IMR-90 (cell line): ENCODE measurements at regions not wholly inside any gene's neighbourhood (a gene's known extent, or its start where the extent isn't known, plus 50 kb on each side); places are given as distances from the start of the nearest gene placed in this dataset.

ENCODE experiments used
- ATAC-seq: fragments of 200-7000 bp; cut with Tn5 transposase; 2 replicates; pipeline ENCODE4 v1.9.1; 2020; ENCODE audit warnings: low read depth, mild to moderate bottlenecking, moderate library complexity
- BruUV-seq: library from RNA; stranded (reverse); fragments of 400-500 nt; replicated peaks from 2 replicates; lab custom pipeline; 2021; lab: Mats Ljungman, UMichigan
- CTCF ChIA-PET: fragments of 300-600 bp; formaldehyde crosslinking; extraction: SDS; loops from one replicate; lab custom pipeline; 2021; ENCODE audit warnings: antibody characterized with exemption; lab: Yijun Ruan, JAX
- POLR2A ChIA-PET: fragments of 300-600 bp; sonication (Branson Sonifier 250); formaldehyde crosslinking; loops from one replicate; lab custom pipeline; 2022; ENCODE audit warnings: antibody characterized with exemption; ENCODE audit not compliant: unreplicated experiment; lab: Charles Lee
- DNase-seq: peaks from one replicate; pipeline ENCODE4 v3.0.0; 2013
- H2AFZ ChIP-seq: replicated peaks from 2 replicates; pipeline ENCODE3; 2013; ENCODE audit warnings: low read length, mild to moderate bottlenecking; ENCODE audit not compliant: poor library complexity
- H2AK5ac ChIP-seq: 2 replicates; pipeline ENCODE4 v1.6.1; 2013; ENCODE audit warnings: low read depth, low read length, inconsistent platforms
- H2AK9ac ChIP-seq: replicated peaks from 2 replicates; pipeline ENCODE3; 2013; ENCODE audit warnings: mild to moderate bottlenecking, low read depth, low read length, moderate library complexity; ENCODE audit not compliant: poor library complexity
- H2BK120ac ChIP-seq: 2 replicates; pipeline ENCODE4 v1.6.1; 2013; ENCODE audit warnings: low read depth, low read length, inconsistent platforms
- H2BK15ac ChIP-seq: 3 replicates; pipeline ENCODE4 v1.6.1; 2013; ENCODE audit warnings: low read depth, low read length, inconsistent platforms
- H2BK20ac ChIP-seq: 2 replicates; pipeline ENCODE4 v1.6.1; 2013; ENCODE audit warnings: low read depth, mild to moderate bottlenecking, inconsistent platforms, low read length, moderate library complexity
- H2BK5ac ChIP-seq: 2 replicates; pipeline ENCODE4 v1.6.1; 2013; ENCODE audit warnings: mild to moderate bottlenecking, low read depth, low read length, inconsistent platforms; ENCODE audit not compliant: poor library complexity, severe bottlenecking
- H3K14ac ChIP-seq: replicated peaks from 2 replicates; pipeline ENCODE4 v1.6.1; 2013; ENCODE audit warnings: low read depth, low read length, inconsistent platforms
- H3K18ac ChIP-seq: 2 replicates; pipeline ENCODE4 v1.6.1; 2013; ENCODE audit warnings: low read depth, low read length, control low read depth
- H3K23ac ChIP-seq: 2 replicates; pipeline ENCODE4 v1.6.1; 2013; ENCODE audit warnings: low read depth, low read length, inconsistent platforms
- H3K27ac ChIP-seq: 2 replicates; pipeline ENCODE4 v1.5.1; 2013; ENCODE audit warnings: mild to moderate bottlenecking, control low read depth, low read length; ENCODE audit not compliant: insufficient read depth
- H3K27me3 ChIP-seq: 2 replicates; pipeline ENCODE4 v1.6.1; 2013; ENCODE audit warnings: low read length; ENCODE audit not compliant: control insufficient read depth, insufficient read depth
- H3K36me3 ChIP-seq: 2 replicates; pipeline ENCODE4 v1.6.1; 2013; ENCODE audit warnings: low read length, mixed read lengths; ENCODE audit not compliant: control insufficient read depth, insufficient read depth
- H3K4ac ChIP-seq: 2 replicates; pipeline ENCODE4 v1.6.1; 2013; ENCODE audit warnings: low read depth, low read length, inconsistent platforms
- H3K4me1 ChIP-seq: 2 replicates; pipeline ENCODE4 v1.6.1; 2013; ENCODE audit warnings: low read length, mixed read lengths; ENCODE audit not compliant: control insufficient read depth, insufficient read depth
- H3K4me2 ChIP-seq: 2 replicates; pipeline ENCODE4 v1.6.1; 2013; ENCODE audit warnings: low read depth, mild to moderate bottlenecking, control low read depth, low read length, moderate library complexity
- H3K4me3 ChIP-seq: 2 replicates; pipeline ENCODE4 v1.5.1; 2013; ENCODE audit warnings: low read depth, mild to moderate bottlenecking, control low read depth, low read length, moderate library complexity; ENCODE audit not compliant: insufficient read depth
- H3K56ac ChIP-seq: 2 replicates; pipeline ENCODE4 v1.6.1; 2013; ENCODE audit warnings: low read length, inconsistent platforms; ENCODE audit not compliant: insufficient read depth; ENCODE audit errors: extremely low read depth
- H3K79me1 ChIP-seq, 2 experiments: 2 replicates each; pipeline ENCODE4 v1.6.1; 2013; ENCODE audit warnings: low read length in 2 of 2, inconsistent platforms in 1 of 2, low read depth in 1 of 2
- H3K9ac ChIP-seq: 2 replicates; pipeline ENCODE4 v1.6.1; 2013; ENCODE audit warnings: low read depth, low read length, control low read depth
- H3K9me1 ChIP-seq: 2 replicates; pipeline ENCODE4 v1.6.1; 2013; ENCODE audit warnings: low read length, inconsistent platforms; ENCODE audit not compliant: insufficient read depth
- H3K9me3 ChIP-seq: 2 replicates; pipeline ENCODE4 v1.6.1; 2013; ENCODE audit warnings: low read length; ENCODE audit not compliant: control insufficient read depth, insufficient read depth
- H4K20me1 ChIP-seq: 2 replicates; pipeline ENCODE4 v1.6.1; 2013; ENCODE audit warnings: low read length, inconsistent platforms; ENCODE audit not compliant: insufficient read depth
- H4K5ac ChIP-seq: 2 replicates; pipeline ENCODE4 v1.6.1; 2013; ENCODE audit warnings: mild to moderate bottlenecking, low read depth, low read length, control low read depth
- H4K8ac ChIP-seq, 2 experiments: 2 replicates each; pipeline ENCODE4 v1.6.1; 2013; ENCODE audit warnings: low read depth in 2 of 2, low read length in 2 of 2, control low read depth in 1 of 2, inconsistent platforms in 1 of 2
- H4K91ac ChIP-seq: 2 replicates; pipeline ENCODE4 v1.6.1; 2013; ENCODE audit warnings: low read depth, low read length, inconsistent platforms; ENCODE audit not compliant: insufficient read depth
- BHLHE40 ChIP-seq: fragments of 150-350 bp; IDR thresholded peaks from 2 replicates; pipeline ENCODE4 v1.6.1; 2016; ENCODE audit warnings: mild to moderate bottlenecking, low read depth, low read length
- CEBPB ChIP-seq: IDR thresholded peaks from 2 replicates; pipeline ENCODE4 v1.6.1; 2012; ENCODE audit warnings: low read depth, low read length, improper control_type of control experiment
- CHD1 ChIP-seq: IDR thresholded peaks from 2 replicates; pipeline ENCODE4 v1.6.1; 2012; ENCODE audit warnings: low read depth, low read length, improper control_type of control experiment
- CTCF ChIP-seq: conservative IDR thresholded peaks from 2 replicates; pipeline ENCODE4 v1.5.1; 2012; ENCODE audit warnings: mild to moderate bottlenecking, low read depth, low read length, improper control_type of control experiment
- ELK1 ChIP-seq: fragments of 150-350 bp; IDR thresholded peaks from 2 replicates; pipeline ENCODE4 v1.6.1; 2016; ENCODE audit warnings: low read depth, mild to moderate bottlenecking, low read length, moderate library complexity, borderline replicate concordance
- FOS ChIP-seq: fragments of 150-350 bp; IDR thresholded peaks from 2 replicates; pipeline ENCODE4 v1.6.1; 2016; ENCODE audit warnings: low read depth, low read length
- MAFK ChIP-seq: IDR thresholded peaks from 2 replicates; pipeline ENCODE4 v1.6.1; 2012; ENCODE audit warnings: low read depth, low read length, improper control_type of control experiment
- MAZ ChIP-seq: IDR thresholded peaks from 2 replicates; pipeline ENCODE4 v1.6.1; 2012; ENCODE audit warnings: low read depth, mild to moderate bottlenecking, low read length, improper control_type of control experiment, moderate library complexity, borderline replicate concordance
- MXI1 ChIP-seq: IDR thresholded peaks from 2 replicates; pipeline ENCODE4 v1.6.1; 2012; ENCODE audit warnings: low read depth, mild to moderate bottlenecking, low read length, moderate library complexity, borderline replicate concordance
- NFE2L2 ChIP-seq: fragments of 150-350 bp; IDR thresholded peaks from 2 replicates; pipeline ENCODE4 v1.6.1; 2016; ENCODE audit warnings: low read depth, mild to moderate bottlenecking, low read length
- POLR2A ChIP-seq: IDR thresholded peaks from 2 replicates; pipeline ENCODE4 v1.6.1; 2012; ENCODE audit warnings: mild to moderate bottlenecking, low read depth, low read length
- RAD21 ChIP-seq: IDR thresholded peaks from 2 replicates; pipeline ENCODE4 v1.6.1; 2012; ENCODE audit warnings: low read length, improper control_type of control experiment
- RCOR1 ChIP-seq: IDR thresholded peaks from 2 replicates; pipeline ENCODE4 v1.6.1; 2012; ENCODE audit warnings: mild to moderate bottlenecking, low read length, improper control_type of control experiment; ENCODE audit not compliant: insufficient replicate concordance
- RFX5 ChIP-seq: IDR thresholded peaks from 2 replicates; pipeline ENCODE4 v1.8.0; 2012; ENCODE audit warnings: low read depth, mild to moderate bottlenecking, low read length, moderate library complexity
- SMC3 ChIP-seq: fragments of 150-350 bp; IDR thresholded peaks from 2 replicates; pipeline ENCODE4 v1.6.1; 2016; ENCODE audit warnings: low read depth, mild to moderate bottlenecking, antibody characterized with exemption, low read length, moderate library complexity
- WGBS, 2 experiments: methylation state at CpG; one replicate each; pipeline versions ENCODE4 v1.1.5 to v1.1.7; 2013; ENCODE audit warnings: missing lambda C conversion rate in 2 of 2; ENCODE audit not compliant: insufficient read length in 1 of 2; ENCODE audit errors: extremely low coverage in 2 of 2; 5-methylcytosine and 5-hydroxymethylcytosine counted together
- dilution Hi-C: fragments of 300-500 bp; cut with HindIII; formaldehyde crosslinking; loops from one replicate; pipeline ENCODE4 v1.14.3; 2018; ENCODE audit warnings: low sequenced_read_pairs; ENCODE audit not compliant: unreplicated experiment
- in situ Hi-C: fragments of 300-500 bp; cut with MboI; formaldehyde crosslinking; loops from 3 replicates; pipeline ENCODE4 v1.14.3; 2019; ENCODE audit warnings: low sequenced_read_pairs, inconsistent platforms, mixed read lengths
- intact Hi-C: fragments of 100-400 bp; cut with micrococcal nuclease; formaldehyde crosslinking; loops from 2 replicates; pipeline ENCODE4 v1.10.0; 2022
- TF ChIP-seq, protein P1 (sequence below): fragments of 150-350 bp; IDR thresholded peaks from 2 replicates; pipeline ENCODE4 v1.6.1; 2017; ENCODE audit warnings: mild to moderate bottlenecking, antibody characterized with exemption, low read length, low read depth

DNA sequence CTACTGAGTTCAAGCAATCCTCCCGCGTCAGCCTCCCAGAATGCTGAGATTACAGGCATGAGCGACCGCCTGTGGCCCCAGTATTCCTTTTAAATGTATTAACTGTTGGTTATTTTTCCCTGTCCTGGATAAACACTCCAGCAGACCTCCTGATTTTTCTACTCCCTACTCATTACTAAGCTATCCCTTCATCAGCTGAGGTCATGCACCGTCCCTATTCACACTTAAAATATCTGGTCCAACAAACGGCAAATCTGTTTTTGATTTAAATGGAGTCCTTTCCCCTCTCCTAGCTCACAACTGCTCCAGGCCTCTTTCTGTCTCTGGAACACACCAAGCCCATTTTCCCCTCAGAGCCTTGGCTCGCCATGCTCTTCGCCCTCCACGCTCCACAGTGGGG is 1003.3 kb upstream of the TMEM132C start:
- H3K14ac ChIP-seq, result no peak overlapping the region
- DNase-seq (no peak), ATAC-seq (no peak)
- H3K27ac ChIP-seq, result no peak overlapping the region
- no peak overlapping the region for H2BK20ac ChIP-seq
- H4K91ac ChIP-seq, result no peak overlapping the region
- H3K79me1 ChIP-seq, result no peaks in the 10 kb centered on the region
- no peaks in the 10 kb centered on the region for H3K36me3 ChIP-seq
- peaks cover 5% of the 10 kb centered on the region for H3K9me3 ChIP-seq
- H3K56ac ChIP-seq, result no peak overlapping the region
- no peak overlapping the region for H3K23ac ChIP-seq
- no peak overlapping the region for H2AK5ac ChIP-seq
- H2BK15ac ChIP-seq, result no peak overlapping the region
- TF ChIP-seq MAZ (no peak), ELK1 (no peak), CHD1 (no peak), MXI1 (no peak), RCOR1 (no peak), CTCF (no peak), CEBPB (no peak), POLR2A (no peak), RAD21 (no peak), FOS (no peak), MAFK (no peak), BHLHE40 (no peak), SMC3 (no peak), NFE2L2 (no peak), RFX5 (no peak)
- TF ChIP-seq, protein P1, sequence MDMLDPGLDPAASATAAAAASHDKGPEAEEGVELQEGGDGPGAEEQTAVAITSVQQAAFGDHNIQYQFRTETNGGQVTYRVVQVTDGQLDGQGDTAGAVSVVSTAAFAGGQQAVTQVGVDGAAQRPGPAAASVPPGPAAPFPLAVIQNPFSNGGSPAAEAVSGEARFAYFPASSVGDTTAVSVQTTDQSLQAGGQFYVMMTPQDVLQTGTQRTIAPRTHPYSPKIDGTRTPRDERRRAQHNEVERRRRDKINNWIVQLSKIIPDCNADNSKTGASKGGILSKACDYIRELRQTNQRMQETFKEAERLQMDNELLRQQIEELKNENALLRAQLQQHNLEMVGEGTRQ, result no peak
- intact Hi-C loops (no loop called here), in situ Hi-C loops (no loop called here), dilution Hi-C loops (no loop called here)
- no TSS peak for BruUV-seq
- no peak overlapping the region for H2AK9ac ChIP-seq
- no peak overlapping the region for H4K8ac ChIP-seq
- no peak overlapping the region for H3K4me3 ChIP-seq
- no peak overlapping the region for H2BK5ac ChIP-seq
- no peaks in the 10 kb centered on the region for H3K9me1 ChIP-seq
- H3K4me2 ChIP-seq, result no peak overlapping the region
- no peak overlapping the region for H2AFZ ChIP-seq
- no peaks in the 10 kb centered on the region for H3K27me3 ChIP-seq
- H4K20me1 ChIP-seq, result no peaks in the 10 kb centered on the region
- ChIA-PET CTCF (no interaction called here), POLR2A (no interaction called here)
- WGBS, 2 experiments, result 67% methylated on average over 2 of the region's 9 CpGs; no CpG with 5 or more reads in 1 of the 2 experiments
- H4K5ac ChIP-seq, result no peak overlapping the region
- H3K4ac ChIP-seq, result no peak overlapping the region
- H2BK120ac ChIP-seq, result no peak overlapping the region
- H3K4me1 ChIP-seq, result no peaks in the 10 kb centered on the region
- no peak overlapping the region for H3K9ac ChIP-seq
- no peak overlapping the region for H3K18ac ChIP-seq
